Stimulated activated CD4-positive, alpha-beta T cell treated with anti-CD3 and anti-CD28 coated beads, Interleukin-15, amount 100 ng/mL, for 48 hours (primary cell): ENCODE measurements at regions not wholly inside any gene's neighbourhood (a gene's known extent, or its start where the extent isn't known, plus 50 kb on each side); places are given as distances from the start of the nearest gene placed in this dataset.
"Not testable (repeated sequence)": the region's sequence is repeated elsewhere in the genome, so short reads cannot be mapped to it uniquely, and the experiment has no call there.

Source experiments
- DNase-seq, 2 donors: peaks; one replicate each; pipeline ENCODE4 v3.0.0-alpha.2; 2020; ENCODE audit warnings: low read depth in 2 of 2

- peak; percentile 97 to 98 for DNase-seq
These were observed 189.4 kb downstream of the ADRA2C start for GRCh38 chr4:3955321-3956164.

GRCh38 chr4:3956165-3956867 lies 190.1 kb downstream of the ADRA2C start:
- DNase-seq, result not testable (repeated sequence)

- not testable (repeated sequence) for DNase-seq
These were observed 195.0 kb downstream of the ADRA2C start for GRCh38 chr4:3961091-3961672.

- DNase-seq, result not testable (repeated sequence)
These were observed 198.5 kb downstream of the ADRA2C start for GRCh38 chr4:3964572-3965278.

GRCh38 chr4:3967204-3967603 lies 201.0 kb downstream of the ADRA2C start:
- DNase-seq, result not testable (repeated sequence)

- DNase-seq, result not testable (repeated sequence)
These were observed 206.4 kb downstream of the ADRA2C start for GRCh38 chr4:3972626-3973025.

GRCh38 chr4:3973581-3974200 lies 207.5 kb downstream of the ADRA2C start:
- not testable (repeated sequence) for DNase-seq

GRCh38 chr4:3983518-3984125 lies 217.4 kb downstream of the ADRA2C start:
- DNase-seq, result not testable (repeated sequence)

- not testable (repeated sequence) for DNase-seq
These were observed 218.6 kb downstream of the ADRA2C start for GRCh38 chr4:3984796-3985195.

GRCh38 chr4:3986412-3986811 lies 220.2 kb downstream of the ADRA2C start:
- DNase-seq, result not testable (repeated sequence)

GRCh38 chr4:3997386-3997785 lies 229.3 kb downstream of the OTOP1 start:
- not testable (repeated sequence) for DNase-seq

GRCh38 chr4:4004036-4004435 lies 222.7 kb downstream of the OTOP1 start:
- not testable (repeated sequence) for DNase-seq

- not testable (repeated sequence) for DNase-seq
These were observed 222.0 kb downstream of the OTOP1 start for GRCh38 chr4:4004702-4005101.

GRCh38 chr4:4006356-4006755 lies 220.4 kb downstream of the OTOP1 start:
- DNase-seq, result not testable (repeated sequence)

- not testable (repeated sequence) for DNase-seq
These were observed 207.7 kb downstream of the OTOP1 start for GRCh38 chr4:4019071-4019470.

- DNase-seq, result not testable (repeated sequence)
These were observed 205.6 kb downstream of the OTOP1 start for GRCh38 chr4:4021161-4021560.

- DNase-seq, result not testable (repeated sequence)
These were observed 200.0 kb downstream of the OTOP1 start for GRCh38 chr4:4026708-4027107.

GRCh38 chr4:4028752-4029151 lies 198.0 kb downstream of the OTOP1 start:
- not testable (repeated sequence) for DNase-seq

GRCh38 chr4:4030509-4030908 lies 196.2 kb downstream of the OTOP1 start:
- DNase-seq, result not testable (repeated sequence)

GRCh38 chr4:4031446-4032135 lies 195.1 kb downstream of the OTOP1 start:
- DNase-seq, result not testable (repeated sequence)
